ENCODE measurements at regions not wholly inside any gene's neighbourhood (a gene's known extent, or its start where the extent isn't known, plus 50 kb on each side); places are given as distances from the start of the nearest gene placed in this dataset.

- TF ChIP-seq ZNF462 (CRISPR knock-in tag; IDR thresholded peaks at IDR 0.05): no peak
- no peak for TF ChIP-seq CREB1 (CRISPR knock-in tag; IDR thresholded peaks at IDR 0.05; ENCODE audit: low read depth)
- TF ChIP-seq REST (IDR thresholded peaks at IDR 0.05; ENCODE audit: unreplicated experiment): no peak
- TF ChIP-seq ZNF331 (CRISPR knock-in tag; IDR thresholded peaks at IDR 0.05; ENCODE audit: low read depth): no peak
- no peak for TF ChIP-seq JUNB (IDR thresholded peaks at IDR 0.05; ENCODE audit: unreplicated experiment)
- TF ChIP-seq EZH2 (IDR thresholded peaks at IDR 0.05; ENCODE audit: low read depth, unreplicated experiment): no peak
- no peak for TF ChIP-seq EZH2phosphoT487 (IDR thresholded peaks at IDR 0.05; ENCODE audit: unreplicated experiment)
- no peak for TF ChIP-seq ZNF114 (CRISPR knock-in tag; IDR thresholded peaks at IDR 0.05)
- TF ChIP-seq, protein P1, sequence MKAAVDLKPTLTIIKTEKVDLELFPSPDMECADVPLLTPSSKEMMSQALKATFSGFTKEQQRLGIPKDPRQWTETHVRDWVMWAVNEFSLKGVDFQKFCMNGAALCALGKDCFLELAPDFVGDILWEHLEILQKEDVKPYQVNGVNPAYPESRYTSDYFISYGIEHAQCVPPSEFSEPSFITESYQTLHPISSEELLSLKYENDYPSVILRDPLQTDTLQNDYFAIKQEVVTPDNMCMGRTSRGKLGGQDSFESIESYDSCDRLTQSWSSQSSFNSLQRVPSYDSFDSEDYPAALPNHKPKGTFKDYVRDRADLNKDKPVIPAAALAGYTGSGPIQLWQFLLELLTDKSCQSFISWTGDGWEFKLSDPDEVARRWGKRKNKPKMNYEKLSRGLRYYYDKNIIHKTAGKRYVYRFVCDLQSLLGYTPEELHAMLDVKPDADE (IDR thresholded peaks at IDR 0.05): no peak
- TF ChIP-seq POLR2AphosphoS5 (IDR thresholded peaks at IDR 0.05; ENCODE audit: low read depth): no peak
- no peak for TF ChIP-seq NANOG (IDR thresholded peaks at IDR 0.05; ENCODE audit: borderline replicate concordance)
- no peak for TF ChIP-seq CTCF (conservative IDR thresholded peaks at IDR 0.05; ENCODE audit: low read depth in 2 of 2)
- no peak for TF ChIP-seq STAT1 (IDR thresholded peaks at IDR 0.05; ENCODE audit: unreplicated experiment)
- no peaks in the 10 kb centered on the region for H3K9me2 ChIP-seq (ENCODE audit: insufficient read depth)
- no peaks in the 10 kb centered on the region for H3K79me2 ChIP-seq (replicated peaks; ENCODE audit: insufficient read depth)
- no peak overlapping the region for H3K4me3 ChIP-seq
- ATAC-seq (no peak), DNase-seq (ENCODE audit: low spot score) (no peak)
- H3K27ac Mint-ChIP-seq: no peak overlapping the region
- H3K4me3 Mint-ChIP-seq: no peak overlapping the region
- H3K36me3 Mint-ChIP-seq (ENCODE audit: low read depth): no peaks in the 10 kb centered on the region; the same call in 2 of the 3 replicates
- H3K27me3 ChIP-seq (ENCODE audit: insufficient read depth): no peaks in the 10 kb centered on the region
- H3K27ac ChIP-seq (ENCODE audit: low read depth): no peak overlapping the region
- peaks cover 2% of the 10 kb centered on the region for H3K27me3 Mint-ChIP-seq (ENCODE audit: insufficient read depth, low read depth, poor library complexity)
- no peak overlapping the region for H2AFZ ChIP-seq
- no peaks in the 10 kb centered on the region for H4K20me1 ChIP-seq (replicated peaks; ENCODE audit: insufficient read depth)
- no peaks in the 10 kb centered on the region for H3F3A ChIP-seq (replicated peaks; ENCODE audit: low read depth)
- H3K9me3 Mint-ChIP-seq: no peaks in the 10 kb centered on the region
- H3K4me2 ChIP-seq: no peak overlapping the region
- H3K36me3 ChIP-seq (ENCODE audit: insufficient read depth): no peaks in the 10 kb centered on the region
- H3K4me1 ChIP-seq (ENCODE audit: insufficient read depth): no peaks in the 10 kb centered on the region
- H3K4me1 Mint-ChIP-seq: no peaks in the 10 kb centered on the region; the same call in 2 of the 3 replicates
Measured at GRCh38 chr6:149170564-149171452, 146.7 kb upstream of the TAB2 start.
